ENCODE measurements at regions not wholly inside any gene's neighbourhood (a gene's known extent, or its start where the extent isn't known, plus 50 kb on each side); places are given as distances from the start of the nearest gene placed in this dataset.

DNA sequence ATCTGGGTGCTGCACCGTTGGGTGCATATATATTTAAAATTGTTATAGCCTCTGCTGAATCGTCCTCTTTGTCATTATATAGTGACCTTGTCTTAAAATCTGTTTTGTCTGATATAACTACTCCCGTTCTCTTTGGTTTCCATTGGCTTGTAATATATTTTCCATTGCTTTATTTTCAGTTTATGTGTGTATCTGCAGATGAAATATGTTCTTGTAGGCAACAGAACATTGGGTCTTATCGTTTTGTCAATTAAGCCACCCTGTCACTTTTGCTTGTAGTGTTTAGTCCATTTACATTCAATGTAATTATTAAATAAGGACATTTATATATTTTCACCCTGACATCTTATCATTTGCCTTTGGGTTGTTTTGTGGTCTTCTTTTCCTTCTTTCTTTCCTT lies 933.9 kb downstream of the EPHA7 start:
- Histone ChIP-seq H3K4me1 (ENCODE audit: control insufficient read depth, insufficient read depth, low read length) (no peaks in the 10 kb centered on the region), H3K27me3 (replicated peaks in 1 of 2; ENCODE audit: control insufficient read depth in 2 of 2, insufficient read depth in 2 of 2, low read length in 1 of 2) (no peaks in the 10 kb centered on the region), H3K4me3 (no peak overlapping the region), H4K20me1 (ENCODE audit: control insufficient read depth, insufficient read depth) (no peaks in the 10 kb centered on the region), H3K4me2 (ENCODE audit: control insufficient read depth, insufficient read depth) (no peak overlapping the region), H3K36me3 (ENCODE audit: control insufficient read depth in 2 of 2, insufficient read depth in 2 of 2, low read length in 1 of 2) (no peaks in the 10 kb centered on the region), H2AFZ (ENCODE audit: control insufficient read depth, low read depth, low read length) (no peak overlapping the region), H3K27ac (ENCODE audit: control insufficient read depth, insufficient read depth) (no peak overlapping the region), H3K9me3 (replicated peaks; ENCODE audit: control insufficient read depth, insufficient read depth, low read length) (no peaks in the 10 kb centered on the region), H3K9ac (ENCODE audit: control insufficient read depth, insufficient read depth, low read length) (no peak overlapping the region), H3K79me2 (ENCODE audit: control insufficient read depth, insufficient read depth, low read length) (no peaks in the 10 kb centered on the region)
- in situ Hi-C loops (cut with MboI) (no loop called here), intact Hi-C loops (cut with micrococcal nuclease; ENCODE audit: unreplicated experiment) (no loop called here)
- ATAC-seq (no peak), DNase-seq (ENCODE audit: low read depth, low spot score) (no peak), FAIRE-seq (no peak)
- no TSS peak for BruUV-seq (replicated peaks)
- TF ChIP-seq EGR1 (IDR thresholded peaks at IDR 0.05; ENCODE audit: borderline replicate concordance in 1 of 2, low read depth in 2 of 2, low read length in 2 of 2) (no peak), BHLHE40 (IDR thresholded peaks at IDR 0.05; ENCODE audit: borderline replicate concordance in 1 of 2, low read depth in 2 of 2, low read length in 1 of 2) (no peak), CBFB (IDR thresholded peaks at IDR 0.05; ENCODE audit: low read depth) (no peak), CHD2 (IDR thresholded peaks at IDR 0.05; ENCODE audit: borderline replicate concordance, low read depth, low read length) (no peak), SREBF2 (IDR thresholded peaks at IDR 0.05; ENCODE audit: low read length) (no peak), STAT3 (IDR thresholded peaks at IDR 0.05; ENCODE audit: low read depth, low read length) (no peak), MEF2A (IDR thresholded peaks at IDR 0.05; ENCODE audit: insufficient read depth, low read depth, low read length) (no peak), PAX5 (IDR thresholded peaks at IDR 0.05; ENCODE audit: borderline replicate concordance, low read depth, low read length) (no peak), BACH1 (IDR thresholded peaks at IDR 0.05; ENCODE audit: borderline replicate concordance) (no peak)
- TF ChIP-seq, protein P1, sequence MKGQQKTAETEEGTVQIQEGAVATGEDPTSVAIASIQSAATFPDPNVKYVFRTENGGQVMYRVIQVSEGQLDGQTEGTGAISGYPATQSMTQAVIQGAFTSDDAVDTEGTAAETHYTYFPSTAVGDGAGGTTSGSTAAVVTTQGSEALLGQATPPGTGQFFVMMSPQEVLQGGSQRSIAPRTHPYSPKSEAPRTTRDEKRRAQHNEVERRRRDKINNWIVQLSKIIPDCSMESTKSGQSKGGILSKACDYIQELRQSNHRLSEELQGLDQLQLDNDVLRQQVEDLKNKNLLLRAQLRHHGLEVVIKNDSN (IDR thresholded peaks at IDR 0.05; ENCODE audit: borderline replicate concordance, extremely low read length, insufficient read depth, low read depth, low read length) = no peak
- TF ChIP-seq, protein P2, sequence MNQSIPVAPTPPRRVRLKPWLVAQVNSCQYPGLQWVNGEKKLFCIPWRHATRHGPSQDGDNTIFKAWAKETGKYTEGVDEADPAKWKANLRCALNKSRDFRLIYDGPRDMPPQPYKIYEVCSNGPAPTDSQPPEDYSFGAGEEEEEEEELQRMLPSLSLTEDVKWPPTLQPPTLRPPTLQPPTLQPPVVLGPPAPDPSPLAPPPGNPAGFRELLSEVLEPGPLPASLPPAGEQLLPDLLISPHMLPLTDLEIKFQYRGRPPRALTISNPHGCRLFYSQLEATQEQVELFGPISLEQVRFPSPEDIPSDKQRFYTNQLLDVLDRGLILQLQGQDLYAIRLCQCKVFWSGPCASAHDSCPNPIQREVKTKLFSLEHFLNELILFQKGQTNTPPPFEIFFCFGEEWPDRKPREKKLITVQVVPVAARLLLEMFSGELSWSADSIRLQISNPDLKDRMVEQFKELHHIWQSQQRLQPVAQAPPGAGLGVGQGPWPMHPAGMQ (IDR thresholded peaks at IDR 0.05; ENCODE audit: borderline replicate concordance) = no peak
- TF ChIP-seq, protein P3, sequence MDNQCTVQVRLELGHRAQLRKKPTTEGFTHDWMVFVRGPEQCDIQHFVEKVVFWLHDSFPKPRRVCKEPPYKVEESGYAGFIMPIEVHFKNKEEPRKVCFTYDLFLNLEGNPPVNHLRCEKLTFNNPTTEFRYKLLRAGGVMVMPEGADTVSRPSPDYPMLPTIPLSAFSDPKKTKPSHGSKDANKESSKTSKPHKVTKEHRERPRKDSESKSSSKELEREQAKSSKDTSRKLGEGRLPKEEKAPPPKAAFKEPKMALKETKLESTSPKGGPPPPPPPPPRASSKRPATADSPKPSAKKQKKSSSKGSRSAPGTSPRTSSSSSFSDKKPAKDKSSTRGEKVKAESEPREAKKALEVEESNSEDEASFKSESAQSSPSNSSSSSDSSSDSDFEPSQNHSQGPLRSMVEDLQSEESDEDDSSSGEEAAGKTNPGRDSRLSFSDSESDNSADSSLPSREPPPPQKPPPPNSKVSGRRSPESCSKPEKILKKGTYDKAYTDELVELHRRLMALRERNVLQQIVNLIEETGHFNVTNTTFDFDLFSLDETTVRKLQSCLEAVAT (IDR thresholded peaks at IDR 0.05) = no peak
- ChIA-PET SMC1A (ENCODE audit: uncharacterized antibody, unreplicated experiment) (no interaction called here), CTCF (no interaction called here), RAD21 (ENCODE audit: unreplicated experiment) (no interaction called here), POLR2A (no interaction called here)
- 2% methylated on average over 4 of the region's 4 CpGs for WGBS (ENCODE audit: insufficient coverage, insufficient replicate concordance, low lambda C conversion rate, missing lambda C conversion rate)

Measured in GM12878 (cell line).